ENCODE measurements at regions not wholly inside any gene's neighbourhood (a gene's known extent, or its start where the extent isn't known, plus 50 kb on each side); places are given as distances from the start of the nearest gene placed in this dataset.

DNA sequence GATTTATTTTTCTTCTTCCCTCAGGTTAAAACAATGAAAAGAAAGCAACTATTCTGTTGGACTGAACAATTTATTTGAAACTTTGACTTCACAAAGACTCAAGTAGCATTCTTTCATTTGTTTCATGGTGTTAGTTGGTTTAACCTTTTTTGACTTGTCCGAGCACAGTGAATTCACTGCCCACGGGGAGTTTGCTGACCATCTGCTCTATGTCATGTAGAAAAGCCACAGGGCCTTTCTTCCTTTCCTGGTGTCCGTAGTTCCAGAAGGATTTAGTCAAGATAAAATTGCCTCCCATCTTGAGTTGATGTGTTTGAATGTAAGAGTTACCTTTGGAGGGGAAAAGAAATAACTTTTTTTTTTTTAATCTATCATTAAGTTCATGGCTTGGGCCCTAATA lies 55.1 kb upstream of the ZNF608 start:
- no peak overlapping the region for H3K27ac ChIP-seq (ENCODE audit: extremely low read length, insufficient read depth, low read length)
- no peak overlapping the region for H3K4me3 ChIP-seq (replicated peaks in 1 of 3; ENCODE audit: insufficient read depth in 1 of 3, low read depth in 2 of 3, low read length in 3 of 3)
- intact Hi-C loops (cut with micrococcal nuclease; ENCODE audit: unreplicated experiment) (no loop called here), in situ Hi-C loops (cut with HindIII; ENCODE audit: extremely low pct_ligation_motif_present, low pct_unique_long_range_greater_than_20kb) (no loop called here)
- H3K79me2 ChIP-seq (ENCODE audit: insufficient read depth, low read length), result no peaks in the 10 kb centered on the region
- DNase-seq (ENCODE audit: low spot score) (no peak), FAIRE-seq (no peak), ATAC-seq (no peak)
- H3K9me3 ChIP-seq (ENCODE audit: low read length), result no peaks in the 10 kb centered on the region
- H2AFZ ChIP-seq (ENCODE audit: low read length), result no peak overlapping the region
- TF ChIP-seq ARHGAP35 (CRISPR knock-in tag; IDR thresholded peaks at IDR 0.05; ENCODE audit: borderline replicate concordance), result no peak
- TF ChIP-seq, protein P1, sequence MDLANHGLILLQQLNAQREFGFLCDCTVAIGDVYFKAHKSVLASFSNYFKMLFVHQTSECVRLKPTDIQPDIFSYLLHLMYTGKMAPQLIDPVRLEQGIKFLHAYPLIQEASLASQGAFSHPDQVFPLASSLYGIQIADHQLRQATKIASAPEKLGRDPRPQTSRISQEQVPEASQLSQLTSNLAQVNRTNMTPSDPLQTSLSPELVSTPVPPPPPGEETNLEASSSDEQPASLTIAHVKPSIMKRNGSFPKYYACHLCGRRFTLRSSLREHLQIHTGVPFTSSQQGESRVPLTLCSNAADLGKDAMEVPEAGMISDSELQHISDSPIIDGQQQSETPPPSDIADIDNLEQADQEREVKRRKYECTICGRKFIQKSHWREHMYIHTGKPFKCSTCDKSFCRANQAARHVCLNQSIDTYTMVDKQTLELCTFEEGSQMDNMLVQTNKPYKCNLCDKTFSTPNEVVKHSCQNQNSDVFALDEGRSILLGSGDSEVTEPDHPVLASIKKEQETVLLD (CRISPR knock-in tag; IDR thresholded peaks at IDR 0.05; ENCODE audit: low read depth), result no peak
- no peak for TF ChIP-seq ZSCAN25 (CRISPR knock-in tag; IDR thresholded peaks at IDR 0.05)
- TF ChIP-seq RBFOX2 (IDR thresholded peaks at IDR 0.05; ENCODE audit: low read depth, low read length), result no peak
- no peak for TF ChIP-seq GATAD1 (CRISPR knock-in tag; IDR thresholded peaks at IDR 0.05)
- TF ChIP-seq, protein P2, sequence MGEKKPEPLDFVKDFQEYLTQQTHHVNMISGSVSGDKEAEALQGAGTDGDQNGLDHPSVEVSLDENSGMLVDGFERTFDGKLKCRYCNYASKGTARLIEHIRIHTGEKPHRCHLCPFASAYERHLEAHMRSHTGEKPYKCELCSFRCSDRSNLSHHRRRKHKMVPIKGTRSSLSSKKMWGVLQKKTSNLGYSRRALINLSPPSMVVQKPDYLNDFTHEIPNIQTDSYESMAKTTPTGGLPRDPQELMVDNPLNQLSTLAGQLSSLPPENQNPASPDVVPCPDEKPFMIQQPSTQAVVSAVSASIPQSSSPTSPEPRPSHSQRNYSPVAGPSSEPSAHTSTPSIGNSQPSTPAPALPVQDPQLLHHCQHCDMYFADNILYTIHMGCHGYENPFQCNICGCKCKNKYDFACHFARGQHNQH (CRISPR knock-in tag; IDR thresholded peaks at IDR 0.05), result no peak
- no peak for TF ChIP-seq POLR2AphosphoS5 (IDR thresholded peaks at IDR 0.05; ENCODE audit: low read depth, low read length)
- TF ChIP-seq KDM3A (CRISPR knock-in tag; IDR thresholded peaks at IDR 0.05; ENCODE audit: low read depth), result no peak
- TF ChIP-seq, protein P3, sequence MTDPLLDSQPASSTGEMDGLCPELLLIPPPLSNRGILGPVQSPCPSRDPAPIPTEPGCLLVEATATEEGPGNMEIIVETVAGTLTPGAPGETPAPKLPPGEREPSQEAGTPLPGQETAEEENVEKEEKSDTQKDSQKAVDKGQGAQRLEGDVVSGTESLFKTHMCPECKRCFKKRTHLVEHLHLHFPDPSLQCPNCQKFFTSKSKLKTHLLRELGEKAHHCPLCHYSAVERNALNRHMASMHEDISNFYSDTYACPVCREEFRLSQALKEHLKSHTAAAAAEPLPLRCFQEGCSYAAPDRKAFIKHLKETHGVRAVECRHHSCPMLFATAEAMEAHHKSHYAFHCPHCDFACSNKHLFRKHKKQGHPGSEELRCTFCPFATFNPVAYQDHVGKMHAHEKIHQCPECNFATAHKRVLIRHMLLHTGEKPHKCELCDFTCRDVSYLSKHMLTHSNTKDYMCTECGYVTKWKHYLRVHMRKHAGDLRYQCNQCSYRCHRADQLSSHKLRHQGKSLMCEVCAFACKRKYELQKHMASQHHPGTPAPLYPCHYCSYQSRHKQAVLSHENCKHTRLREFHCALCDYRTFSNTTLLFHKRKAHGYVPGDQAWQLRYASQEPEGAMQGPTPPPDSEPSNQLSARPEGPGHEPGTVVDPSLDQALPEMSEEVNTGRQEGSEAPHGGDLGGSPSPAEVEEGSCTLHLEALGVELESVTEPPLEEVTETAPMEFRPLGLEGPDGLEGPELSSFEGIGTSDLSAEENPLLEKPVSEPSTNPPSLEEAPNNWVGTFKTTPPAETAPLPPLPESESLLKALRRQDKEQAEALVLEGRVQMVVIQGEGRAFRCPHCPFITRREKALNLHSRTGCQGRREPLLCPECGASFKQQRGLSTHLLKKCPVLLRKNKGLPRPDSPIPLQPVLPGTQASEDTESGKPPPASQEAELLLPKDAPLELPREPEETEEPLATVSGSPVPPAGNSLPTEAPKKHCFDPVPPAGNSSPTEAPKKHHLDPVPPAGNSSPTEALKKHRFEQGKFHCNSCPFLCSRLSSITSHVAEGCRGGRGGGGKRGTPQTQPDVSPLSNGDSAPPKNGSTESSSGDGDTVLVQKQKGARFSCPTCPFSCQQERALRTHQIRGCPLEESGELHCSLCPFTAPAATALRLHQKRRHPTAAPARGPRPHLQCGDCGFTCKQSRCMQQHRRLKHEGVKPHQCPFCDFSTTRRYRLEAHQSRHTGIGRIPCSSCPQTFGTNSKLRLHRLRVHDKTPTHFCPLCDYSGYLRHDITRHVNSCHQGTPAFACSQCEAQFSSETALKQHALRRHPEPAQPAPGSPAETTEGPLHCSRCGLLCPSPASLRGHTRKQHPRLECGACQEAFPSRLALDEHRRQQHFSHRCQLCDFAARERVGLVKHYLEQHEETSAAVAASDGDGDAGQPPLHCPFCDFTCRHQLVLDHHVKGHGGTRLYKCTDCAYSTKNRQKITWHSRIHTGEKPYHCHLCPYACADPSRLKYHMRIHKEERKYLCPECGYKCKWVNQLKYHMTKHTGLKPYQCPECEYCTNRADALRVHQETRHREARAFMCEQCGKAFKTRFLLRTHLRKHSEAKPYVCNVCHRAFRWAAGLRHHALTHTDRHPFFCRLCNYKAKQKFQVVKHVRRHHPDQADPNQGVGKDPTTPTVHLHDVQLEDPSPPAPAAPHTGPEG (CRISPR knock-in tag; IDR thresholded peaks at IDR 0.05), result no peak
- no peaks in the 10 kb centered on the region for H3K36me3 ChIP-seq (replicated peaks in 1 of 2; ENCODE audit: control insufficient read depth in 1 of 2, insufficient read depth in 2 of 2, low read length in 2 of 2)
- H3K27me3 ChIP-seq (ENCODE audit: control insufficient read depth in 1 of 2, insufficient read depth in 2 of 2, low read length in 2 of 2), result no peaks in the 10 kb centered on the region; a peak in 1 of 5 replicates
- 29% methylated on average over 3 of the region's 3 CpGs for WGBS (ENCODE audit: low lambda C conversion rate)
- no peak overlapping the region for H3K9ac ChIP-seq (ENCODE audit: insufficient read depth, low read depth, low read length)
- CTCF ChIA-PET (ENCODE audit: low intra/inter-chr PET ratio, low total read pairs), result no interaction called here
- POLR2A ChIA-PET, result no interaction called here
- H3K4me1 ChIP-seq (ENCODE audit: insufficient read depth, low read length), result peaks cover 7% of the 10 kb centered on the region
- no TSS peak for BruUV-seq (replicated peaks)
- no peaks in the 10 kb centered on the region for H4K20me1 ChIP-seq (ENCODE audit: insufficient read depth, low read length)
- no peak overlapping the region for H3K4me2 ChIP-seq (ENCODE audit: low read depth, low read length)

All from HepG2 (cell line).